ENCODE measurements at regions not wholly inside any gene's neighbourhood (a gene's known extent, or its start where the extent isn't known, plus 50 kb on each side); places are given as distances from the start of the nearest gene placed in this dataset.

GRCh38 chr5:166517976-166518375 is 1773.5 kb upstream of the WWC1 start:
- TF ChIP-seq MAX (CRISPR knock-in tag; IDR thresholded peaks at IDR 0.05) (no peak), NFYB (CRISPR knock-in tag; conservative IDR thresholded peaks at IDR 0.05; ENCODE audit: low read depth) (no peak), CREM (CRISPR knock-in tag; IDR thresholded peaks at IDR 0.05) (no peak), CTCF (IDR thresholded peaks at IDR 0.05) (no peak), SP1 (CRISPR knock-in tag; conservative IDR thresholded peaks at IDR 0.05) (no peak)
